Cardiac muscle cell (in vitro differentiated cells and primary cell): ENCODE measurements at regions not wholly inside any gene's neighbourhood (a gene's known extent, or its start where the extent isn't known, plus 50 kb on each side); places are given as distances from the start of the nearest gene placed in this dataset.

ENCODE experiments used
- DNase-seq, 2 donors: peaks; one replicate each; pipeline versions ENCODE4 v3.0.0 to v3.0.0-alpha.2; 2010 to 2017; ENCODE audit warnings: low read depth in 1 of 2, low spot score in 1 of 2
- H3K27ac ChIP-seq: fragments of 200-600 bp; sonication (generic); 2 replicates; pipeline ENCODE4 v1.5.1; 2016
- H3K27me3 ChIP-seq: fragments of 200-600 bp; sonication (generic); 2 replicates; pipeline ENCODE4 v1.6.0; 2016; ENCODE audit warnings: control low read depth
- H3K36me3 ChIP-seq: fragments of 200-600 bp; sonication (generic); 2 replicates; pipeline ENCODE4 v1.5.1; 2016; ENCODE audit warnings: control low read depth
- H3K4me1 ChIP-seq: fragments of 200-600 bp; sonication (generic); 2 replicates; pipeline ENCODE4 v1.8.1; 2017; ENCODE audit warnings: low read depth, mild to moderate bottlenecking, mixed run types
- H3K4me3 ChIP-seq: fragments of 200-600 bp; sonication (generic); 2 replicates; pipeline ENCODE4 v1.5.1; 2016; ENCODE audit warnings: mild to moderate bottlenecking
- H3K9me3 ChIP-seq: fragments of 200-600 bp; sonication (generic); 2 replicates; pipeline ENCODE4 v1.5.1; 2017; ENCODE audit warnings: low read depth, mild to moderate bottlenecking, control low read depth
- TF ChIP-seq, protein P1 (sequence below): IDR thresholded peaks from 2 replicates; pipeline ENCODE4 v1.5.1; 2012; ENCODE audit warnings: low read depth, mild to moderate bottlenecking, low read length

GRCh38 chr1:208584167-208584755, 340.1 kb upstream of the PLXNA2 start:
- H3K36me3 ChIP-seq, result no peaks in the 10 kb centered on the region
- H3K27ac ChIP-seq, result no peak overlapping the region
- DNase-seq, result no peak
- TF ChIP-seq, protein P1, sequence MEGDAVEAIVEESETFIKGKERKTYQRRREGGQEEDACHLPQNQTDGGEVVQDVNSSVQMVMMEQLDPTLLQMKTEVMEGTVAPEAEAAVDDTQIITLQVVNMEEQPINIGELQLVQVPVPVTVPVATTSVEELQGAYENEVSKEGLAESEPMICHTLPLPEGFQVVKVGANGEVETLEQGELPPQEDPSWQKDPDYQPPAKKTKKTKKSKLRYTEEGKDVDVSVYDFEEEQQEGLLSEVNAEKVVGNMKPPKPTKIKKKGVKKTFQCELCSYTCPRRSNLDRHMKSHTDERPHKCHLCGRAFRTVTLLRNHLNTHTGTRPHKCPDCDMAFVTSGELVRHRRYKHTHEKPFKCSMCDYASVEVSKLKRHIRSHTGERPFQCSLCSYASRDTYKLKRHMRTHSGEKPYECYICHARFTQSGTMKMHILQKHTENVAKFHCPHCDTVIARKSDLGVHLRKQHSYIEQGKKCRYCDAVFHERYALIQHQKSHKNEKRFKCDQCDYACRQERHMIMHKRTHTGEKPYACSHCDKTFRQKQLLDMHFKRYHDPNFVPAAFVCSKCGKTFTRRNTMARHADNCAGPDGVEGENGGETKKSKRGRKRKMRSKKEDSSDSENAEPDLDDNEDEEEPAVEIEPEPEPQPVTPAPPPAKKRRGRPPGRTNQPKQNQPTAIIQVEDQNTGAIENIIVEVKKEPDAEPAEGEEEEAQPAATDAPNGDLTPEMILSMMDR, result no peak
- no peaks in the 10 kb centered on the region for H3K27me3 ChIP-seq
- peaks cover 15% of the 10 kb centered on the region for H3K4me1 ChIP-seq
- no peak overlapping the region for H3K4me3 ChIP-seq
- H3K9me3 ChIP-seq, result no peaks in the 10 kb centered on the region

- peaks cover 15% of the 10 kb centered on the region for H3K4me1 ChIP-seq
- no peaks in the 10 kb centered on the region for H3K27me3 ChIP-seq
- no peaks in the 10 kb centered on the region for H3K9me3 ChIP-seq
These were observed 342.9 kb upstream of the PLXNA2 start for GRCh38 chr1:208587110-208587509.

GRCh38 chr1:208593306-208594006, 349.3 kb upstream of the PLXNA2 start:
- Histone ChIP-seq H3K27me3 (no peaks in the 10 kb centered on the region), H3K4me3 (peak overlapping the region; percentile 4), H3K9me3 (no peaks in the 10 kb centered on the region), H3K27ac (peak overlapping the region; percentile 83), H3K4me1 (peaks cover 47% of the 10 kb centered on the region), H3K36me3 (no peaks in the 10 kb centered on the region)
- TF ChIP-seq, protein P1, result no peak
- peak in 1 of 2 donors; percentile 65 for DNase-seq

More at GRCh38 chr1:208587110-208587509, 342.9 kb upstream of the PLXNA2 start:
- no peak overlapping the region for H3K4me3 ChIP-seq
- no peaks in the 10 kb centered on the region for H3K36me3 ChIP-seq
- TF ChIP-seq, protein P1, result no peak
- no peak overlapping the region for H3K27ac ChIP-seq
- DNase-seq, result no peak

DNA sequence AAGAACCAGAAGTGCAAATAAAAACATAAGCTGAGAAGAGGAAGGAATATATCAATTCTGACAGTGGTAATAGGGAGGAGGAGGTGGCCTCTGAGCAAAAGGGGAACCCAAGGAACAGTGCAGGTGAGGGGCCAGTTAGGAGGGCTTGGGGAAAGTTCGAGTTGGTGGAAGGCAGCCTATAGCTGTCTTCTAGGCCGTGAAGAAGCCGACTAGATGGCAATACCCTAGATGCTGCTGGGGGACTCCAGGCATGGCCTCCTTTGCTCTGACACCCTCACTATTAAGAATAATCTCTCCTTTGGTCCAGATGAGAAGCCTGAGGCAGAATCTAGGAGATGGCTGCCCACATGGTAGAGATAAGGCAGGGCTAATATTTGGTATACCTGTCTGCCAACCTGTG, 351.1 kb upstream of the PLXNA2 start:
- no peak overlapping the region for H3K4me3 ChIP-seq
- TF ChIP-seq, protein P1, result no peak
- DNase-seq, result no peak

DNA sequence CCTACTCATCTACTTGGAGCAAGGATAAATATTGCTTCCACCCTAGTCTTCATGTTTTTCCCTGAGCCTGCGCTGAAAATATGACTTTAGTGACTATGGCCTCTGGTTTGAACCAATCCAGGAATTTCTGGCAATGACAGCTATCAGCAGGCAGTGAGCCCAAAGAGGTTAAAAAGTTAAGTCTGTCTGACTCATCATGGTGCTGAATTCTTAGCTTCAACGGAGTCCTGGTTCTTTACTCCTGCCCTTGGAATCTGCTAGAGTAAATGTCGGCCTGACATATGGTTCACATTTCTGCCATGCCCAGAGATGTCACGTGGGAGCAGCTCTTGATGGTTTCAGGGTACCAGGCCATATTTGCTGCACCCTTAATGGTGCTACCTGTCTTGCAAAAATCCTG, 351.6 kb upstream of the PLXNA2 start:
- Histone ChIP-seq H3K36me3 (no peaks in the 10 kb centered on the region), H3K4me3 (no peak overlapping the region), H3K9me3 (no peaks in the 10 kb centered on the region), H3K27me3 (no peaks in the 10 kb centered on the region), H3K4me1 (peaks cover 52% of the 10 kb centered on the region), H3K27ac (no peak overlapping the region)
- DNase-seq, result peak in 1 of 2 donors; percentile 24
- TF ChIP-seq, protein P1, result no peak

More for the DNA sequence above, 351.1 kb upstream of the PLXNA2 start:
- Histone ChIP-seq H3K27me3 (no peaks in the 10 kb centered on the region), H3K9me3 (no peaks in the 10 kb centered on the region), H3K27ac (peak overlapping the region; percentile 83), H3K4me1 (peaks cover 49% of the 10 kb centered on the region), H3K36me3 (no peaks in the 10 kb centered on the region)
